HG03432 (cell line): ENCODE measurements at regions not wholly inside any gene's neighbourhood (a gene's known extent, or its start where the extent isn't known, plus 50 kb on each side); places are given as distances from the start of the nearest gene placed in this dataset.

ENCODE experiments used
- ATAC-seq: cut with Tn5 transposase; IDR thresholded peaks from one replicate; pipeline ENCODE4 v1.9.1; 2021; ENCODE audit warnings: mild to moderate bottlenecking, moderate library complexity; ENCODE audit not compliant: unreplicated experiment

GRCh38 chr2:147712051-147712450 lies 132.8 kb upstream of the ACVR2A start:
- ATAC-seq = no peak

DNA sequence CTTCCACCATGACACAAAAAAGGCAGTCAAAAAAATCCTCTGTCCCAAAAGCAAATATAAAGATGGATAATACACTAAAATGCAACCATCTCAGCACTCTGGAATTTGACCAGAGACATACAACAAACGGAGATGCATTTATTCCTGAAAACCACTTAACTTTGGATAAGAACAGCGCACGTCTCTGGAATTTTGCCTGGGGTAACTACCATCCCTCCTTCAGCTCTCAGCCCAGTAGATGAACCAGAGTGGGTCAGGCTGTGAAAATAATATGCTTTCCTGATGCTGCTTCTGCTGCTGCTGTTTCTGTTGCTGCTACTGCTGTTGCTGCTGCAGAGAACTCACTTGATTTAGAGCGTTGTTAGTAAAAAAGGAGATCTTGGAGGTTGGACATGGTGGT lies 133.8 kb upstream of the ACVR2A start:
- no peak for ATAC-seq

GRCh38 chr2:147709655-147710054 lies 135.2 kb upstream of the ACVR2A start:
- no peak for ATAC-seq

- no peak for ATAC-seq
Observed at GRCh38 chr2:147703171-147703570, 141.7 kb upstream of the ACVR2A start.

DNA sequence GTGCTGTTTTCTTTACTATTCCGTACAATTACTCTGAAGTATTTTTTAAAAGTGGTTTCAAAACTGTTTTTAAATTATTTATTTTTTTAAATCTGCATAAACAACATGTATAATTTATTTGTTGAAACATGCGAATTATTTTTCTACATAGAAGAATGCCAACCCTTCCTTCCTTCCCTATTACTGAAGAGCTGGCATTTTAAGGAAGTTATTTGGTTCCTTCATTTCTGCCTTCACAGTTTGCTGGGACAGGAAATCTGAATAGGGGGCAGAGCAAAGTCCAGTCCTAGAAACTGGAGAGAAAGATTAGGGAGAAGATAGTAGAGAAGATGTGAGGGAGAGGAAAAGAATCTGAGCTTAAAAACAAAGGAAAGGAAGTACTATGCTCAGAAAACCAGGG lies 146.7 kb upstream of the ACVR2A start:
- ATAC-seq = no peak

DNA sequence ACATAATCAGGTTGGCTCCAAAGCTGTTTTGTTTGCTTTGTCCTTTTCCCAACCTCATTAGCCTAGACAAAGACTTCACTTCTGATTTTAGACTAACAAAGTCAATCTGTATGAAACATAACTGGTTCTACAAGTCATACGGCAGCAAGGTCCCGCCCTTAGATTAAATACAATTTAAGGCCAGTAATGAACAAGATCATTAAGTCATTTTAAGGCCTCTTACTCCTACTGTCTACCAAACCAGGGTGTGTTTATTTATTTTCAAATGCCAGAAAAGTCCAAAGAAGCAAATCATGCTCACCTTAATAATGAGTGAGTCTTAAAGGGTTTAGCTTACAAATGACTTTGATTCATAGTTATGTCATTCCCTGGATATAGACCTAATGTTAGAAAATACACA lies 148.4 kb upstream of the ACVR2A start:
- no peak for ATAC-seq

DNA sequence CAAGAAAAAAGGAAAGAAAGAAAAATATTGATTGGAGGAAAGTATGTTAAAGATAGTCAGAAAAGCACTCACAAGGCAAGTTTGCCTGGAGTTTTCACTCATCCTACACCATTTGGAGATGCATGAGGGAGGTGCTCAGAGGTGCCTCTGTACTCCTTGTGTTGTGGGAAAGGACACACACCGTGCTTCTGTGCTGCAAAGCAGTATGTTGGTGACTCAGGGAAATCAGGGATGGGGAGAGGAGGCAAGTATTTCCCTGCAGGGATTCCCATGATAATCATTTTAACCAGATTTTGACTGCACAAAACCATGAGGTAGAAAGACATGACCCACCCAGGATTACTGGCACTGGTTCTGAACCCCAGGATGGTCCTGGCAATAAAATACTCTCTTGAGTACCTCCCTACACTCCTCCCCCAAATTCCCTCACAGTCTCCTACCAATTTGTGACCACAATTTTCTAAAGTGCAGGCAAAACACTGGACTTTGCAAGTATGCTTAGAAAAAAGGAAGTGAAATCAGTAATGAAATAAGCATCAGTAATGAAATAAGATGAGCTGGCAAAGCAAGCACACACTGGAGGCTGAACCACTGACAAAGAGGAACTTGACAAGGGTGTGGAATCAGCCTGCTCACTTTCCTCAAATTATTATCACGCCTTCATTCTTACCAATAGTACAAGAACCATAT lies 155.5 kb upstream of the ACVR2A start:
- ATAC-seq = peak; percentile 100

GRCh38 chr2:147688242-147688641 lies 156.6 kb upstream of the ACVR2A start:
- no peak for ATAC-seq

- no peak for ATAC-seq
Observed at GRCh38 chr2:147686365-147686764, 158.5 kb upstream of the ACVR2A start.

- ATAC-seq = no peak
Observed at GRCh38 chr2:147684903-147685302, 159.9 kb upstream of the ACVR2A start.

- no peak for ATAC-seq
Observed at GRCh38 chr2:147683380-147683779, 161.4 kb upstream of the ACVR2A start.

DNA sequence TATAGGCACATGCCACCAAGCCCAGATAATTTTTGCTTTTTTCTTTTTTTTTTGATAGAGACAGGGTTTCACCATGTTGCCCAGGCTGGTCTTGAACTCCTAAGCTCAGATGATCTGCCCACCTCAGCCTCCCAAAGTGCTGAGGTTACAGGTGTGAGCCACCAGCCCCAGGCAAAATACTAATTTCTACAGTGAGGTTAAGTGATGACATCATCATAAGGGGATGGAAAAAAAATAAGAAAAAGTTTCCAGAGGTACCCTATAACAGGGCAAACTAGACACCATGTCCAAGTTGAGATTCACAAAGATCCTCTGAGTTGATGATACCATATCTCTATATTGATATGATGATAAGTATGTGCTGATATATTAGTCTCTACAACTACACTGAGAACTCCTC lies 163.7 kb upstream of the ACVR2A start:
- no peak for ATAC-seq

- no peak for ATAC-seq
Observed at GRCh38 chr2:147679955-147680531, 164.8 kb upstream of the ACVR2A start.

DNA sequence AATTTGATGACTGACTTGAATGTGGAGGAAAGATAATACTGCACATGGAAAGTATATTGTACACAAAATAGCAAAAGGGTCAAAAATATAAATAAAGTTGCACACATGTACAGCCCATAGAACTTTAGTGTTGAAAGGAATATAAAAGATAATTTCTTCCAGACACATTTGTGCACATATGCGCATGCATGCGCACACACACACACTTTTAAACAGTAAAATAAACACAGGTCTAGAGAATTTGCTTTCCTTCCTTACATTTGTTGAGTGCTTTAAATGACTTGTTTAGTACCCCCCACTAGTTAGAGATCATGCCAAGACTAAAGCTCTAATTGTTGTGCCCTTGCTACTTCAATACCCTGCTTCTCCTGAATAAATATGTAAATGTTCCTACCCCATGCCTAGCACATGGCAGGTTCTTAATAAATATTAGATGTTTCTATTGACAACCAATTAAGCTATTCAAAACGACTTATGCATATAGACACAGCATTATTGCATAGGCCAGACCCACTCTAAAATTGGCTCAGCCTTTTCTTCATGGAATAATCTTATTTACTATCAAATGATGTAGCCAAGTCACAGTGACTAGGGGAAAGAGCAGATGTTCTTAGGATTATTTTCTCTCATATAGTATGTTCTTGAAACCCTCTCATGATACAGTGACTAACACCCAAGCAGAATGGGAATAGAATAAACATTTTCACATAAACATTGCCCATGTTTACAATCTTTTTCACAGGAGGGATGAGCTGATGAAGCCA lies 165.5 kb upstream of the ACVR2A start:
- no peak for ATAC-seq

- no peak for ATAC-seq
Observed at GRCh38 chr2:147665105-147665504, 179.7 kb upstream of the ACVR2A start.

DNA sequence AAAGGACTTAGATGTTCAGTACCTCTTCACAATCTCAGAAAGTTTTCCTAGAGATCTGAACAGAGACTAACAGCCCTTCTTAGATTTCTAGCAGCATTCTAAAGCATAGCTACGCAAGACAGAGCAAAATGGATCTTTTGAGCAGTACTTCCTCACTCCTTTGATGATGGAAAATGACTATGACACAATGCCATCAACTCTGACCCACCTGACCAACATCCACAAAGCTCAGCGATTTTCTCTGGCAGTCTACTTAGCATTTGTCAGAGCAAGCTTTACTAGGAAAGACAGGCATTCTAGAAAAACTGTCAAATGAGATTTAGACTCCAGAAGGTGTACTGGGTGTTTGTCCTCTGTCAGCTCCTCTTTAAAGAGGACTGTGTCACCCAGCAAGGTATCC lies 180.9 kb upstream of the ACVR2A start:
- peak; percentile 26 for ATAC-seq

GRCh38 chr2:147663153-147663961 lies 181.5 kb upstream of the ACVR2A start:
- peak; percentile 91 for ATAC-seq

GRCh38 chr2:147662221-147662620 lies 182.6 kb upstream of the ACVR2A start:
- ATAC-seq = no peak

DNA sequence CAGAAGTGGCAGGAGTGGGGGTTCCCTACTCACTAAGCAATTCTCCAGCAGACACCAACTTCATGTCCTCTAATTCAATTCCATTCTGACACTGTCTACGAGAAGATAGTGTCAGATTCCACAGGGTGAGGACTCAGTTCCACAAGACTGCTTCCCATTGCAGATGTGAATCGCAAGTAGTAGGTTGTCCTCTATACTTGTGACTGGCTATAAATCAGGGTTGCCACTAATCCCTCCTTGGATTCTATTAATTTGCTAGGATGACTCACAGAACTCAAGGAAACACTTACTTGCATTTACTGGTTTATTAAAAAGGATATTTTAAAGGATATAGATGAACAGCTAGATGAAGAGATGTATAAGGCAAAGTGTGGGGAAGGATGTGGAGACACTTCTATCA lies 184.1 kb upstream of the ACVR2A start:
- ATAC-seq = no peak

DNA sequence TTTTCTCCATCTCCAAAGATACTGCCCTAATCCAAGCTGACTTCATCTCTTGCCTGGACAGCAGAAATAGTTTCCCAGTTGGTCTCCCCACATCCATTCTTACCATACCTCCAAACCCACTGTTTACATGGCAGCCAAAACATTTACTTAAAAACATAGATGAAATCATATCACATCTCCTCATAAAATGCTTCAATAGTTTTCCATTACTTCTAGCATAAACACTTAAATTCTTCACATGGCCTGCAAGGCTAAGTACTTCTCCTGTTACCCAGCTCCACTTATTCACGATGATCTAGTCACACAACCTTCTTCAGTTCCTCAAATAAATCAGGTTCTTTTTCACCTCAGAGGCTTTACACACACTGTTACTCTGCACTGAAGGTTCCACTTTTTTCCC lies 185.8 kb upstream of the ACVR2A start:
- no peak for ATAC-seq
